Dendritic cell treated with granulocyte-macrophage colony-stimulating factor and Interleukin-4, amounts not matched to agents 40 ng/mL and 50 ng/mL, for 4 days (primary cell): ENCODE measurements at regions not wholly inside any gene's neighbourhood (a gene's known extent, or its start where the extent isn't known, plus 50 kb on each side); places are given as distances from the start of the nearest gene placed in this dataset.

ENCODE experiments used
- H3K27ac Mint-ChIP-seq: one replicate; pipeline ENCODE4 v1.8.0; 2022; ENCODE audit warnings: mild to moderate bottlenecking, mixed read lengths
- H3K27me3 Mint-ChIP-seq: one replicate; pipeline ENCODE4 v1.8.0; 2022; ENCODE audit warnings: mild to moderate bottlenecking, mixed read lengths
- H3K36me3 Mint-ChIP-seq: one replicate; pipeline ENCODE4 v1.8.0; 2022; ENCODE audit warnings: low read depth, mixed read lengths
- H3K4me1 Mint-ChIP-seq: one replicate; pipeline ENCODE4 v1.8.0; 2022; ENCODE audit warnings: low read depth, mixed read lengths
- H3K4me3 Mint-ChIP-seq: one replicate; pipeline ENCODE4 v1.8.0; 2022; ENCODE audit warnings: mild to moderate bottlenecking, moderate library complexity, mixed read lengths
- H3K9me3 Mint-ChIP-seq: one replicate; pipeline ENCODE4 v1.8.0; 2022; ENCODE audit warnings: mixed read lengths
- intact Hi-C: fragments of 100-400 bp; cut with micrococcal nuclease; formaldehyde crosslinking; loops from one replicate; pipeline ENCODE4 v1.15.0; 2022

GRCh38 chr10:43953672-43954071, 305.0 kb upstream of the ZNF32 start:
- Mint-ChIP-seq H3K4me3 (no peak overlapping the region), H3K4me1 (no peaks in the 10 kb centered on the region), H3K27me3 (peaks cover 7% of the 10 kb centered on the region), H3K27ac (no peak overlapping the region), H3K9me3 (peaks cover 18% of the 10 kb centered on the region), H3K36me3 (no peaks in the 10 kb centered on the region)
- intact Hi-C loops, result no loop called here

DNA sequence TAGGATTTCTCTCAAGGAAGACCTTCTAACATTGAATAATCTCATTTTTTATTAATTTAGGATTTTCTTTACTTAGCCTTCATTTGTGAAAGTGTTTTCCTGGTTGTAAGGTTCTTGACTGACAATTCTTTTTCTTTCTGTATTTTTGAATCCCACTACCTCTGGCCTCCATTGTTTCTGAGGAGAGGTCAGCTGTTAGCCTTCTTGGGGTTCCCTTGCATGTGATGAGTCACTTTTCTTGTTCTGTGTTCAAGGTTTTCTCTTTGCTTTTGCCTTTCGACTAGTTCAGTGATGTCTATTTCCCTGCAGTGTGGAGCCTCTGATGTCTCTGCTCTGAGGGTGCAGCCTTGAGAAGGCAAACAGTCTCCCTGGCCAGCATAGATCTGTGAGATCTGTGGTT, 304.1 kb upstream of the ZNF32 start:
- Mint-ChIP-seq H3K27me3 (peaks cover 9% of the 10 kb centered on the region), H3K36me3 (no peaks in the 10 kb centered on the region), H3K27ac (no peak overlapping the region), H3K4me3 (no peak overlapping the region), H3K9me3 (peaks cover 18% of the 10 kb centered on the region), H3K4me1 (no peaks in the 10 kb centered on the region)
- intact Hi-C loops, result no loop called here

DNA sequence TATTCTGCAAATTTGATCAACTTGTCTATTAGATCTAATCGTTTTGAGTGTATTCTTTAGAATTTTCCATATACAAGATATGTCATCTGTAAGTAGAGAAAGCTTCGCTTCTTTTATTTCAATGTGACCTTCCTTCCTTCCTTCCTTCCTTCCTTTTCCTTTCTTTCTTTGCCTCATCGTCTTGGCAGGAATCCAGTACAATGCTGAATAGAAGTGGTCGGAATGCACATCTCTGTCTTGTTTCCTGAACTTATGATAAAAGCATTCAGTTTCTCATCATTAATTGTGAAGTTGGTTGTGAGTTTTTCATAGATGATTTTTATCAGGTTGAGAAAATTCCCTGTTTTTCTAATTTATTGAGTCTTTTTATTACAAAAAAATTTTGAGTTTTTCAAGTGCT, 300.7 kb upstream of the ZNF32 start:
- intact Hi-C loops, result no loop called here
- Mint-ChIP-seq H3K4me1 (no peaks in the 10 kb centered on the region), H3K27me3 (peaks cover 15% of the 10 kb centered on the region), H3K9me3 (peaks cover 18% of the 10 kb centered on the region), H3K27ac (no peak overlapping the region), H3K36me3 (no peaks in the 10 kb centered on the region), H3K4me3 (no peak overlapping the region)

DNA sequence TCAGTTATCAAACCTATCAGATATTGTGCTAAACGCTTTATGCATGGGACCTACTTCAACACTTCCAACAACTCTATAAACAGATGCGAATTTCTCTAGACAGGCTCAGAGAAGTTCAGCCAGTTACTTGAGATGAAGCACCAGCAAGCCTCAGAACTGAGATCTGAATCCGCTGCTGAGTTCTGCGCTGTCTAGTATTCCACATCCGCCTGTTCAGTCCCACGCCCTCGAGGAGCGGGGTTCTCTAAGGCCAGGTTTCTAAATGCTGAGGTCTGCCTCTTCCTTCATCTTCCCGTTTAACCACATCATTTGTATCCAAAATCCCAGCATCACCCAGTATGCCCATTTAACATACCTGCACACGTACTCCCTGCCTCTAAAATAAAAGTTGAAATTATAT, 297.8 kb upstream of the ZNF32 start:
- no peak overlapping the region for H3K4me3 Mint-ChIP-seq
- H3K27me3 Mint-ChIP-seq, result peaks cover 27% of the 10 kb centered on the region
- H3K9me3 Mint-ChIP-seq, result peaks cover 8% of the 10 kb centered on the region
- H3K27ac Mint-ChIP-seq, result no peak overlapping the region
- intact Hi-C loops, result no loop called here
- no peaks in the 10 kb centered on the region for H3K36me3 Mint-ChIP-seq
- no peaks in the 10 kb centered on the region for H3K4me1 Mint-ChIP-seq

DNA sequence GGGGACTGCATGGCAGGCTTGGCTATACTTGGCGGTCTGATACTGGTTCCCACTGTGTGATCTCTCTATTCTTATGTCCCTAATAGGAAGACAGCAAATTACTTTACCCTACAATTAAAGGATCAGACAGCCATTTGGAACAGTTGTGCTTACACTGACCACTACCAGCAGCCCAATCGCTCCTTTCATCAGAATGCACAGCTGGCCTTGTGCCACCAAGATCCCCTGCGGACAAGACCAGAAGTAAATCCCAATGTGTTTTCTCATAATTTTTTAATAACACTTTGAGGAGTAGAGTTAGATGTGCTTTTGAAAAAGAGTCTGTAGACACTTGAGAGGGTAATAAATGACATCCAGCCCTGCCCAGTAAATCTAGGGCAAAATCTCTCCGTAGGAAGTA, 297.2 kb upstream of the ZNF32 start:
- intact Hi-C loops, result no loop called here
- no peaks in the 10 kb centered on the region for H3K36me3 Mint-ChIP-seq
- no peak overlapping the region for H3K4me3 Mint-ChIP-seq
- no peaks in the 10 kb centered on the region for H3K4me1 Mint-ChIP-seq
- H3K27me3 Mint-ChIP-seq, result peaks cover 27% of the 10 kb centered on the region
- peaks cover 8% of the 10 kb centered on the region for H3K9me3 Mint-ChIP-seq
- H3K27ac Mint-ChIP-seq, result no peak overlapping the region

GRCh38 chr10:43945094-43945730, 296.5 kb upstream of the ZNF32 start:
- Mint-ChIP-seq H3K36me3 (no peaks in the 10 kb centered on the region), H3K27me3 (peaks cover 27% of the 10 kb centered on the region), H3K9me3 (peaks cover under 1% of the 10 kb centered on the region), H3K27ac (no peak overlapping the region), H3K4me1 (no peaks in the 10 kb centered on the region), H3K4me3 (no peak overlapping the region)
- intact Hi-C loops, result no loop called here

- Mint-ChIP-seq H3K4me1 (no peaks in the 10 kb centered on the region), H3K27ac (no peak overlapping the region), H3K27me3 (peaks cover 24% of the 10 kb centered on the region), H3K9me3 (no peaks in the 10 kb centered on the region), H3K36me3 (no peaks in the 10 kb centered on the region), H3K4me3 (no peak overlapping the region)
- intact Hi-C loops, result no loop called here
Measured at GRCh38 chr10:43944381-43945093, 295.9 kb upstream of the ZNF32 start.

DNA sequence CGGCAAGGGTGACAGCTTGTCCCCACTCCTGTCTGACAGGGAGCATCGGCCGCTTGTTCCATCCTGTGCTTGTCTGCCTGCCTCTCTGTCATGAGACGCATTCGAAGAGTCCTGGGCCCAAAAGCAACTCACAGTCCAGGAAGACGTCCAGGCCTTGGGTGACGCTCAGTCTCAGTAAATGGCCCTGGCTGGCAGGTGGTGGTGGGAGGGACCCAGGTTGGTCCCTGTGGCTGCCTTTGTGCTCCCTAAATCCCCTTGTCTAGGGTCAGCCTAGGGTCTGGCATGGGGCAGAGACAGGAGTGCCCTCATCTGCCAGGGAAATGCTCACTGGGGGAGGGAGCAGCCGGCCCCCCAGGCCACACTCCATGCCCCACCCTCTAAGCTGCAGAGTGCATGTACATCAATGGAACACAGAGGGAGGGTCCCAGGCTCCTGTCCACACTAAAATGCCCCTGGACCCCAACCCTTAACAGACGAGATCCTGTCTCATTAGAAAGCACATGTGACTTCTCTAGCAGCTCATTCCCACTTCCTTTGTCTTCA, 295.2 kb upstream of the ZNF32 start:
- peaks cover 24% of the 10 kb centered on the region for H3K27me3 Mint-ChIP-seq
- H3K4me1 Mint-ChIP-seq, result no peaks in the 10 kb centered on the region
- no peaks in the 10 kb centered on the region for H3K36me3 Mint-ChIP-seq
- no peaks in the 10 kb centered on the region for H3K9me3 Mint-ChIP-seq
- H3K4me3 Mint-ChIP-seq, result no peak overlapping the region
- intact Hi-C loops, result no loop called here
- no peak overlapping the region for H3K27ac Mint-ChIP-seq

GRCh38 chr10:43943119-43943817, 294.6 kb upstream of the ZNF32 start:
- no peak overlapping the region for H3K27ac Mint-ChIP-seq
- H3K36me3 Mint-ChIP-seq, result no peaks in the 10 kb centered on the region
- H3K4me3 Mint-ChIP-seq, result no peak overlapping the region
- no peaks in the 10 kb centered on the region for H3K4me1 Mint-ChIP-seq
- intact Hi-C loops, result no loop called here
- H3K9me3 Mint-ChIP-seq, result no peaks in the 10 kb centered on the region
- H3K27me3 Mint-ChIP-seq, result peaks cover 22% of the 10 kb centered on the region

DNA sequence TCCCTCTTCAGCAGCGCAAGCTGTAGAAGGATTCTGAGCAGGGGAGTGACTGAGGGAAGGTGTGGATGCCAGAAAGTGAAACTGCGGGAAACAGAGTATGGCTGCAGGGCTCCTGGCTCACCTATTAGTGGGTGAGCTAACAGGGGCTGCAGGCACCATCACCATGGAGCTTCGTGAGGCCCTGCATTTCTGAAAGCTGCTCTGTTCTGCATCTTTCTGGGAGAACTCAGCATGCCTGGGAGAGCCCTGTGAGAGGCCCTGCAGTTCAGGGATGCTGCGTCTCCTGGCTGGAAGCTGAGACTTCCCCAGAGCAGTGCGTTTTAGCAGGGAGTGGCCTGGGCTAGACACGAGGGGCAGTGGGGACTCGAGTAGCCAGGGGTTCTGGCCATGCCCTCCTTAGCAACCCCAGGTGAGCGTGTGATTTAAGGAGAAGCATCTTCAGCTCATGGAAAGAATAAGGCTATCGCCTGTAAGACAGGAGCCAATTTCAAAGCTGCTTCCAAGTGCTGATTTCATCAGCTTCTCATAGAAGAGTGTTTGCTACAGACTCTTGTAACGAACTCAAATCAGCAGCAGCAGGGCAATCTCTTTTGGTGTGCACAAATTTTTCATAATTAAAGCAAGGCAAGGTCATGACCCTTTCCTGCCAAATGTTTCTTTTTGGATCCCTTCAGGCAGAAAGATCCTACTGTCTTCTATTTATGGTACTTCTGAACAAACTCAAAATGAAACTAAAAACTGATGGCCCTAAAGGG, 293.6 kb upstream of the ZNF32 start:
- H3K9me3 Mint-ChIP-seq, result no peaks in the 10 kb centered on the region
- intact Hi-C loops, result no loop called here
- H3K4me3 Mint-ChIP-seq, result no peak overlapping the region
- H3K27ac Mint-ChIP-seq, result no peak overlapping the region
- no peaks in the 10 kb centered on the region for H3K4me1 Mint-ChIP-seq
- no peaks in the 10 kb centered on the region for H3K36me3 Mint-ChIP-seq
- H3K27me3 Mint-ChIP-seq, result peaks cover 22% of the 10 kb centered on the region

DNA sequence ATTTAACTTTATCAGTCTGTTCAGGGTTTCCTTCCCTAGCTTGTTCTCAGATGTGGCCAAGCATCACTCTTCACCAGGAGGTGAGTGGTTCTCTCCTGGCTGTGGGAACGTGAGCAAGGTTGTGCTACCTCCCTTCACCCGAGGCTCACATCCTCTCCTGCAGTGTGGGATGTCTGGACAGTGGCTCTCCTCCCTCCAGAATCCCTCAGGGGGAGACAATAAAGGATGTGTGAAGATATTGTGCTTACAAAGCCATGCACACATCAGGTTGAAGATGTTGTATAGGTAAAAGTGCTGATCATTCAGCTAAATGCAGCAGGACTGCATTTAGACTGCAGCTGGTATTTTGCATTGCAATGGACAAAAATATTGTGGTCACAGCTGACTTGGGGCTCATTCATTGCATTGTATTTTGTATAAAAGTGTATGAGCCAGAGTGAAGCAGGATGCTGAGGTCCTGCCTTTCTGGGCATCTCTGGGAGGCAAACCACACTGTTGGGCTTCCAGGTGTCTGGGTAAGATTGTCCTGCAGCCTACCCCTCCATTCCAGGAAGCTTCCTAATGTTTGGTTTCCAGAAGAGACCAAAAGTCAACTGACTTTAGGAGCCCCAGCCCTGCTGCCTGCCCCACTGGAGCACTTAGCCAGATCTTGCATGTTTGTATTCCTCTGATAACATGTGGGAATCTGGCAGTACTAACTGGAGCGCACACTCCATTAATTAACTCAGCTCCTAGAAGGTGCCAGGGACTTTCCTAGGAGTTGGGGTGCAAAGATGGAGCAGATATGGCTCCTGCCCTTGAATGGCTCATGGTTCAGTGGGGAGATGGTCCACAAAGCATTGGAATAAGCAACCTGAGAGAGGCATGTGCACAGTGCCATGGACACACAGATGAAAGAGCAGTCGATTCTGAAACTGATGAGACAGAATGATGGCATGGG, 292.5 kb upstream of the ZNF32 start:
- no peaks in the 10 kb centered on the region for H3K36me3 Mint-ChIP-seq
- no peak overlapping the region for H3K27ac Mint-ChIP-seq
- H3K4me1 Mint-ChIP-seq, result no peaks in the 10 kb centered on the region
- H3K27me3 Mint-ChIP-seq, result peaks cover 21% of the 10 kb centered on the region
- H3K4me3 Mint-ChIP-seq, result no peak overlapping the region
- intact Hi-C loops, result no loop called here
- H3K9me3 Mint-ChIP-seq, result no peaks in the 10 kb centered on the region

DNA sequence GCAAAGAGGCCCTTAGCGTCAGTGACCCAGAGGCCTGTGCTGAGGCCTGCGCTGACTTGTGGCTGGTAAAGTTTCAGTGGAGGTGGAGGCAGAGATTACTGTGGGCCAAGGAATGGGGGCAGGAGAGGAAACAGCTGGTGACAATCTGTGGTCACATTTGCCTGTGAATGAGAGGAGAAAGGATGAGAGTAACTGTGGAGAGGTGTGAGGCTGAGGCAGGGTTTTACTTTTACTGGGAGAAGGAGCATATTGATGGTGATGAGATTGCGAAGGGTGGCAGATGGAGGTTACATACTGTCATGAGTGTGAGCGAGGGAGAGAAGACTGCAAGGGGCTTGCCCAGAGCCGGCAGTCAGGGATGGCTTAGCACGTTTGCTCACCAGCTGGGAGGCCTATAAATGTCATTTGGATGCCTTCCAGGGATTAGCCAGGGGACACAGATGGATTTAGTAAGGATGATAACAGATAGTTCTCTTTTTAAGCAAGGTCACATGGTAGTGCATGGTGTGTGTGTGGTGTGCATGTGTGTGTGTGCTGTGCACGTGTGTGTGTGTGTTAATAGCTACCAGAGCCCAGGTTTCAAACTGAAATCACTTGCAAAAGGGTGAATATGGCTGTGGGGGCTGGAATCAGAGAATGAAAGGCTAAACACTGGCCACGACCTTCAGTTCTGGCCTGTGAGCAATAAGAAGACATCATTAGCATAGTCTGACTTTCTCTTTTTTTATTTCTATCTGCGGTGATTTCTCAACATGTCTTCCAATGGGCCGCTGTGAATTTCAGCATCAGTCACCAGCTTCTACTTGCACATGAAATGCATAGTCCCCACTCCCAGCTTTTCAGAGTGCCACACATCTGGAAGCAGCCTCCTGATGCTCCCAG, 291.5 kb upstream of the ZNF32 start:
- Mint-ChIP-seq H3K36me3 (no peaks in the 10 kb centered on the region), H3K27me3 (peaks cover 16% of the 10 kb centered on the region), H3K27ac (no peak overlapping the region), H3K4me3 (no peak overlapping the region), H3K4me1 (no peaks in the 10 kb centered on the region), H3K9me3 (no peaks in the 10 kb centered on the region)
- intact Hi-C loops, result no loop called here
